AG10803 (cell line): ENCODE measurements at regions not wholly inside any gene's neighbourhood (a gene's known extent, or its start where the extent isn't known, plus 50 kb on each side); places are given as distances from the start of the nearest gene placed in this dataset.
A peak's percentile ranks its signal among the peaks of the same experiment; 100 is the strongest.
"Not testable (repeated sequence)": the region's sequence is repeated elsewhere in the genome, so short reads cannot be mapped to it uniquely, and the experiment has no call there.

Experiments used
- DNase-seq: peaks from one replicate; pipeline ENCODE4 v3.0.0; 2010; ENCODE audit warnings: low read depth
- H3K4me3 ChIP-seq: 2 replicates; pipeline ENCODE4 v1.5.1; 2011; ENCODE audit warnings: mild to moderate bottlenecking, low read length, control low read depth
- TF ChIP-seq, protein P1 (sequence below): conservative IDR thresholded peaks from 2 replicates; pipeline ENCODE4 v1.5.1; 2011; ENCODE audit warnings: mild to moderate bottlenecking, low read length, control low read depth, inconsistent platforms

DNA sequence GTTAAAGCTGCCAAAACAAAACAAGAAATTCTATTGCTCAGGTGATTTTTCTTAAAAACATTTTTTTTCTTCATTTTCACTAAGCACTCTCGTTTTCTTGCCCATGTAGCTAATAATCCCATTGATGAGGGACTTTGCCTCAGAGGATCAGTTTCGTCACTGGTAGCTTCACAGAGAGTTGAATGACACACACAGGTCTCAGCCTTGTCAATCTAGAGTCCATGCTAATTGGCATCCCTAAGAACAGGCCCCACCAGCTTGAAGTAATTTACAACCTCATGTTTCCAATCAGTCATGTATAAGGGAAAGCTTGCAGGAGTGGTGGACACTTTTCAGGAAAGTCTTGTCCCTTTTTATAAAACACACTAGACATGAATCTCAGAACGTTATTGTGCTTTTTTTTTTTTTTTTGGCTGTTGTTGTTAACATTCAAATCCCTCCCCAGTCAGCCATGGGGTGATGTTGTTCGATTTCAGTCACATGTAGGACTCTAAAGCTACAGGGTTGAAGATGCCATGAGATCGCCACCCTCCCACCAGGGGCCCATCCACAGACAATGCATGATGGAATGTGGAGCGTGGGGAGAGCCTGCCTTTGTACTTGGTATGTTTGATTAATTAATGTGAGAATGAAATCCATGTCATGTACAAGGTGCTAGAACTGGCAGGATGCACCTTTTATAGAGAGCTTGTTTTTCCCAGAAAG, 232.4 kb upstream of the FZD8 start:
- no peak overlapping the region for H3K4me3 ChIP-seq
- no peak for DNase-seq
- TF ChIP-seq, protein P1, sequence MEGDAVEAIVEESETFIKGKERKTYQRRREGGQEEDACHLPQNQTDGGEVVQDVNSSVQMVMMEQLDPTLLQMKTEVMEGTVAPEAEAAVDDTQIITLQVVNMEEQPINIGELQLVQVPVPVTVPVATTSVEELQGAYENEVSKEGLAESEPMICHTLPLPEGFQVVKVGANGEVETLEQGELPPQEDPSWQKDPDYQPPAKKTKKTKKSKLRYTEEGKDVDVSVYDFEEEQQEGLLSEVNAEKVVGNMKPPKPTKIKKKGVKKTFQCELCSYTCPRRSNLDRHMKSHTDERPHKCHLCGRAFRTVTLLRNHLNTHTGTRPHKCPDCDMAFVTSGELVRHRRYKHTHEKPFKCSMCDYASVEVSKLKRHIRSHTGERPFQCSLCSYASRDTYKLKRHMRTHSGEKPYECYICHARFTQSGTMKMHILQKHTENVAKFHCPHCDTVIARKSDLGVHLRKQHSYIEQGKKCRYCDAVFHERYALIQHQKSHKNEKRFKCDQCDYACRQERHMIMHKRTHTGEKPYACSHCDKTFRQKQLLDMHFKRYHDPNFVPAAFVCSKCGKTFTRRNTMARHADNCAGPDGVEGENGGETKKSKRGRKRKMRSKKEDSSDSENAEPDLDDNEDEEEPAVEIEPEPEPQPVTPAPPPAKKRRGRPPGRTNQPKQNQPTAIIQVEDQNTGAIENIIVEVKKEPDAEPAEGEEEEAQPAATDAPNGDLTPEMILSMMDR = no peak

DNA sequence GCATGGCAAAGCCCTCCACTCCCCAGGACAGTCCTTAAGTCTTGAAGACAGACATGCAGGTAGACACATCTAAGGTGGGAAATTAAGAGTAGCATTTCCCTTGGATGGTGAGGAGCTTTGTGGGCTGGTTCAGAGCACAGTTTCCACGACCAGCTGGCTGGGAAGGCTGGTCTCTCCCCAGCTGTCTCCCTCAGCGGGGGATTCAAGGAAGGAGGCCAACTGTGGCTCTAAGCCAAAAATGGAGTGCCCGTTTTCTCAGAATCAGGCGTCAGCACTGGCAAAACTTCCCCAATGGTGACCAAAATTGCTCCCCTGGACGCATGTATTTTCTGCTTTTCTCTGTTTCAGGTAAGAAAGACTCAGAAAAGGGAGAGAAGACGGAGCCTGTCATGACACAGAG, 230.6 kb upstream of the FZD8 start:
- DNase-seq = no peak
- TF ChIP-seq, protein P1 = no peak

DNA sequence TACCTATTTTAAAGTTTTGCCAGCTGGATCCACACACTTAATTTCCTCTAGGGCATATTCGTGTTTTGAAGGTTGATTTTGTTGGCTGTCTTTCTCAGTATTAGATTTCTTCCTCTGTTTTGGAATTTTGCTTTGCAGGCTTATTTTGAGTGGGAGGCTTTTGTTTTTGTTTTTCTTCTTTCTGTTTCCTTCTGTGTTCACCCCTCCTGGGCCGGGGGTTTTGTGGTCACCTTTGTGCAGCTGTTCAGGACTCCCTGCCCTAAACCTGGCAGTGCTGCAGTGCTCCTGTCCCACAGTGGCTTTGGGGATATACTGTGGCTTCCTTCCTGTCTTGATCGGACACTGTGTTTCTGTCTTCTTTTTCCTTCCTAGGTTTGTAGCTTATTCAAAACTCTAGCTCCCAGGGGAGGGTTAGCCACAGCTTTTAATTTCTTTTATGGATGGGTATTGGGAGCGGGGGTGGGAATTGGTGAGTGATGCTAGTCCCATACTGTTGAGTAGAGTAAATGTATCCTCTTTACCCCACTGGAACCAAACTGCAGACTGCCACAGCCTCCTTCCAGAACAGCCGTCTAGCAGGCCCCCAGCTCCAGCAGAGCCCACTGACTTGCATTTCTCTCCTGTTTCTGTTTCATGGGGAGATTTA, 228.7 kb upstream of the FZD8 start:
- H3K4me3 ChIP-seq = no peak overlapping the region
- TF ChIP-seq, protein P1 = no peak
- DNase-seq = no peak

More for the DNA sequence above, 230.6 kb upstream of the FZD8 start:
- no peak overlapping the region for H3K4me3 ChIP-seq

DNA sequence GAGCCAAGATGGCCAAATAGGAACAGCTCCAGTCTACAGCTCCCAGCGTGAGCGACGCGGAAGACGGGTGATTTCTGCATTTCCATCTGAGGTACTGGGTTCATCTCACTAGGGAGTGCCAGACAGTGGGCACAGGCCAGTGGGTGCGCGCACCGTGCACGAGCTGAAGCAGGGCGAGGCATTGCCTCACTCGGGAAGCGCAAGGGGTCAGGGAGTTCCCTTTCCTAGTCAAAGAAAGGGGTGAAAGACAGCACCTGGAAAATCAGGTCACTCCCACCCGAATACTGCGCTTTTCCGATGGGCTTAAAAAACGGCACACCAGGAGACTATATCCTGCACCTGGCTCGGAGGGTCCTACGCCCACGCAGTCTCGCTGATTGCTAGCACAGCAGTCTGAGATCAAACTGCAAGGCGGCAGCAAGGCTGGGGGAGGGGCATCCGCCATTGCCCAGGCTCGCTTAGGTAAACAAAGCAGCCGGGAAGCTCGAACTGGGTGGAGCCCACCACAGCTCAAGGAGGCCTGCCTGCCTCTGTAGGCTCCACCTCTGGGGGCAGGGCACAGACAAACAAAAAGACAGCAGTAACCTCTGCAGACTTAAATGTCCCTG, 216.7 kb upstream of the FZD8 start:
- DNase-seq, H3K4me3 ChIP-seq: not testable (repeated sequence)

DNA sequence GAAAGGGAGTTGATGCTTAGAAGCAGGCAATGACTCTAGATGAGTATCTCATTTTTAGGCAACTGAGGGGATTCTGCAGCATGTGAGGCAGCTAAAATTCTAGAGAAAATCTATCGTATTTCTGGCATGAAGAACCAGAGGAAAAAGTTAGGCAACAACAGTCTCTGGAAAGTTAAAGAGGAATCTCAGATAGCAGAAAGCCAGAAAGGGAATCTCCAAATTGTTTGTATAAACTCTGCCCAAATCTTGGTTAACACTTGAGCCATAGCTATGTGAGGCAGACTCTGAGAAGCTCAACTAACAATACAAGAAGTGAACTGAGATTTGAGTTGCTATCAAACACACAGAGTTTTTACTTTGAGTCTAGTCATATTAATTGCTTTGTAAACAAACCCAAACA, 215.8 kb upstream of the FZD8 start:
- TF ChIP-seq, protein P1 = no peak
- no peak for DNase-seq
- no peak overlapping the region for H3K4me3 ChIP-seq

DNA sequence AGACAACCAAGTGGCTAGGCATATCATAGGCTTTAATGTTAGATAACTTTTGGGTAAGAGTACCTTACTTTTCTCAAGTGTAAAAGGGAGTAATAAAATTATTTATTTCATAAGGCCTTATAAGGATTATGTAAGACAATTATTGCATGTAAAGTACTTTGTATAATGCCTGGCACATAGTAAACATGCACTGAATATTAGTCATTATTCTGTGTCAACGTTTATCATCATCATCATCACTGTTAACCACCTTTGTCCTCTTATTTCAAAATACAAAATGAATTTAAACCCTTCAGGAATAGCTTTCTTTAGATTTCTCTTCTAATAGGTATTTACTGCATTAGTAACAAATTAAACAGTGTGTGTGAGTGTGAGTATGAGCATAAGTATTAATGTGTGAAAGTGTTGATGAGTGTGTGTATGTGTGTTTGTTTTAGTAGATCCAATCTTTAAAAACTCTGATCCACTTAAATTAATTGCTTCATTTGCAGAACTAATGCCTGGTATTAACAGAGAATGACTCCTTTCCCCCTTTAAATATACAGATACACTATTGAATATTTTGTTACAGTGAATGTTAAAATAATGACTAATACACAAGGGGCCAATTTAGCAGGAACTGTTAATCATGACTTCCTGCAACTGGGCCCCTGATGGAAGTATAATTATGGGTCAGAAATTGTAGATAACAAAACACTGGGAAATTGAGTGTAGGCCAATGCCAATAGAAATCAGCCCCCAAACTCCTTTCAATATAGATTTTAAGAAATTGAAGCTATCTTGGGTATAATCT, 213.3 kb upstream of the FZD8 start:
- TF ChIP-seq, protein P1 = no peak
- DNase-seq = peak; percentile 27
- no peak overlapping the region for H3K4me3 ChIP-seq

DNA sequence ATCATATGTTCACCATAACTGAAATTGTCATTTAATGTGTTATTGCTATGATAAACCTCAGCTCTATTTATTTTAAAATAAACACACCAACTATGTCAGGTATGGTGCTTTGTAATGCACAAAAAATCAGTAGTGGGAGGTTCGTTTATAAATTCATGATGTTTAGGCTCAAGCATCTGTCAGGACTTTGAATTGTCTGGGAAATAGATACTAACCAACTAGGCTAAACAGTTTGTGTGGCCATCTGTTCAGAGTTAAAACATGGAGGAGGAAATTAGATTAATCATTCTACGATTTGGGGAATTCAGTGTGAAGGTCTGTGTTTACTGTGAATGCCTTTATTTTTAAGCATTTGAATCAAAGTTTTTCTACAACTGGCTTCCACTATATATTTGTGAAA, 212.6 kb upstream of the FZD8 start:
- H3K4me3 ChIP-seq = no peak overlapping the region
- TF ChIP-seq, protein P1 = no peak
- peak; percentile 59 for DNase-seq
